A172 (cell line): ENCODE measurements at regions not wholly inside any gene's neighbourhood (a gene's known extent, or its start where the extent isn't known, plus 50 kb on each side); places are given as distances from the start of the nearest gene placed in this dataset.
"Not testable (repeated sequence)": the region's sequence is repeated elsewhere in the genome, so short reads cannot be mapped to it uniquely, and the experiment has no call there.

Source experiments
- DNase-seq: peaks from one replicate; pipeline ENCODE4 v3.0.0-alpha.2; 2015; ENCODE audit warnings: low spot score

DNA sequence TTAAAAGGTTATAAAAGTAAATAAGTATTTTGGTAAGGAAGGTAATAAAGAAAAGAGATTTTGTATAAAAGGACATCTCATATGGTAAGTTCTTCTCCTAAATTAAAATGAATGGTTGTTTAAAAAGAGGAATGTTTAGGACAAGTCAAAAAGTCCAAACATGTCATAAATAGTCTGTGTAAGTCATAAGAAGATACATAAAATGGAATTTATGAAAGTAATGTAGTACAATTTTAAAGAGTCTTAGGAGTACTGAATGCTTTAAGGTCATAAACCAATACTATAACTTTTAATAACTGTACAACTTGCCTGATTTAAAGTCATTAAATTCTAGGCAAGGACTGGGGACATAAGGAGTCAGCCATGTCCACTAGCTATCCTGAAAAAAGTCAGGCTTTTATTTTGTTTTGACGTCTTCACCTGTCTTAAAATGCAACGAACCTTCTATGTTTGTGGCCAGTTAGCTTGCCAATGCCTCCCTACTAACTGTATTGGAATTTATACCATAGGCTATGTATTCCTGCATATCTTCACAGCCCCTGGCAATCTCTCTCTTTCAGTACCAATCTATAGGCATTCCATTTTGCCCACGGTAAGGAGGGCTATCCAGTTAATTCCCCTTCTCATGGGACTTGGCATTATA lies 312.3 kb upstream of the LRRTM4 start:
- no peak for DNase-seq

DNA sequence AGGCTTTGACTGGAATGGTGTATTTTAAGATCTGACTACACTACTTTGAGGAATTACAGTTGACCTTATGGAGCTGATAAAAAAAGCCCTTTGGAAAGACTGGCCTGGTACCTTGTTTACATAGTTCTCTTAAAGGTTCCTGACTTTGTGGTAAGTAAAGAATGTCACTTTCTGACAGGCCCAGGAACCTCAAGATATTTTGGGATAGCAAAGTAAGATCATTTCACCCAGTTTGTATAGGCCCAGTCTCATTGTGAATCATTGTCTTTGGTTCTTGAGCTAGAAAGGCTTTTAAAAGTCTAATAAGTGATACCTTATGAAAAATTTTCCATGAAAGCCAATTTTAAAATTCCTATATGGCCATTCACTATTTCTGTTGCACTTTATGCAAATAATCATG lies 316.3 kb upstream of the LRRTM4 start:
- DNase-seq, result no peak

DNA sequence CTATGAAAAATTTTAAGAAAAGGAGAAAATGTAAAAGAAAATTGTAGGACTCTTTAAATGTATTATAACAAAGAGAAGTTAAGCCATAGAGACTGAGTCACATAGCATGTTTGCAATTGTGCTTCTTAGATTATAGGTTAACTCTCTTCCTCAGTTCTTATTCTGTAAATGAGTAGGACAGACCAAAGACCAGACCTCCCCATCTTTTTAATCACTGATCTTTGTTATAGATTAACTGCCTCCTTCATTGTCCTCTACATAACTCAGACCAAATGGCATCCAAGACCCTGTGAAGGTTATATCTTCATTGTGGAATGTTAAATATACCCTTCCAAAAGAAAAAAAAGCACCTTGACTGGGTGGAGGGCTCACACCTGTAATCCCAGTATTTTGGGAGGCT lies 316.9 kb upstream of the LRRTM4 start:
- DNase-seq, result no peak

DNA sequence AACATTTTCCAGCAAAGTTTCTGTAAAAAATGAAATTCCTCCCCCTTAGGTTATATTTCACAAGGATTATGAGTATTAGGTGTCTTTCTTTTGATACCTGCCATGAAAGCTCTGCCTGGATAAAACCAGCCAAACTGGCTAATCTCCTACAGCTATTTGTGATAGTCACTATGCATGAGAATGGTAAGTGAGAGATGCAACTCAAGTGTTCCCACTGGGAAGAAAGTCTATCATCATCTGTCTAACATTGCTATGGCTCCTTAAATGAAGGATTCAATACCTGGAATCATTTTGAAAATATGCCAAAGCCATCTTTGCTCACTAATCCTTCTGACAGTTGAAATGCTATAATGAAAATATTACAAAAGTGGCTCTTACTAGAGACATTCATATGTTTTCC lies 339.9 kb upstream of the LRRTM4 start:
- DNase-seq, result no peak

DNA sequence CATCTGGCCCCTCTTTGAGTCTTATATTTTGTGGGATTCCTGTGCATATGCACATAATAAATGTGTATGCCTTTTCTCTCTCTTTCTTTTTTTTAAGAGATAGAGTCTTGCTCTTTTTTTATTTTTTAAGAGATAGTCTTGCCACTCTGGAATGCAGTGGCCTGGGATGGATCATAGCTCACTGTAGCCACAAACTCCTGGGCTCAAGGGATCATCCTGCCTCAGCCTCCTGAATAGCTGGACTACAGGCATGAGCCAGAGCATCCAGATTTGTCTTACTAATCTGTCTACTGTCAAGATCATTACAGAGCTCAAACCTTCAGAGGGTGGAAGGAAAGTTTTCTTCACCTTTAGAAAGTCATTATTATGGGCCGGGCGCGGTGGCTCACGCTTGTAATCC lies 342.2 kb upstream of the LRRTM4 start:
- no peak for DNase-seq

DNA sequence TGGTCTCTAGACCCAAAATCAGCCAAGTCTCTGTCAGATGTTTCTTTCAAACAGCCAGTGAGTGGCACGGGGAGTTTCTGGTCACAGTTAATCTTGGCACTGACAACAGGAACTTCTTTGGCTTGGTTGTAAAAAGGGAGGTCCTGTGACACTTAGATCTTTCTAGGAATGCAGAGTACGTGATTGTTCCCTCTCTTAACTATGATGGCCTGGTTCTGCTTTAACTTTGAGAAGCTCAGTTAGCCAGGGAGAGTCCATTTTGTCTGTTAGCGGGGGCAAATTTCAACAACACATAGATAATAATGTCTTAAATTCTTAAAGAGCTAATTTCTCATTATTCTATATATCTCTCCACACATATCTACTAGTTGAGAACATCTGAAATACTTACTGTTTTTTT lies 344.5 kb upstream of the LRRTM4 start:
- no peak for DNase-seq

DNA sequence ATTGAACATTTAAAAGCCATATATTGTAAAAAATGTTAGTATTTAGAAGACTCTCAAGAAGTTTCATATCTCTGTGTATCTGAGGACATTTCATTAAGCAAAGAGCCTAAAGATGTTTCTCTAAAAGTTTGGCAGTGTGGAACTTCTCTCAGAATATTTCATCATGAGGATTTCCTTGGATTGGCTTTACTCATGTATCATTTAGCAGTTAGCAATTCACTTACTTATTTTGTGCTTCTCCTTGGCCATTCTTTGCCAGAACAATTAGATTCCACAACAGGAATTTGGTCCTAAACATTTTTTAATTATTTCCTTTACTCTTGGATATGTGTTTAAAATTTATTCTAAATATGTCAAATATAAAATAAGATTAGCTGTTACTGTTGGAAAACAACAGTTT lies 345.0 kb upstream of the LRRTM4 start:
- no peak for DNase-seq

DNA sequence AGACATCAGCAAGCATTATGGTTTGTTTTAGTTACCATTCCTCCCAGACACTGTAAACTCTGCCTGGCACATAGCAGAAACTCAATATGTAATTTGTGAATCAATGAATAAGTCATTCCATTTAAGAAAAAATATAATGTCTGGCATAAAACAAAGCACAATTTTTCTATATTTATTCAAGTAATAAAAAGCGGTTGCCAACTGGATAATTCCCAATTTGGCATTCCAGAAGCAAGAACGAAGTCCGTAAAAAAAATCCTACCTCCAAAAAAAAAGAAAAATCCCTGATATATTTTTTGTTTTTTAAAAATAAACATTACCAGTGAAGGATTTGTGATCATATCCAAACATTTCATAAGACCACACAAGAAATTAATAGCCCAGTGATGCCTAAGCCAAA lies 351.3 kb upstream of the LRRTM4 start:
- no peak for DNase-seq

DNA sequence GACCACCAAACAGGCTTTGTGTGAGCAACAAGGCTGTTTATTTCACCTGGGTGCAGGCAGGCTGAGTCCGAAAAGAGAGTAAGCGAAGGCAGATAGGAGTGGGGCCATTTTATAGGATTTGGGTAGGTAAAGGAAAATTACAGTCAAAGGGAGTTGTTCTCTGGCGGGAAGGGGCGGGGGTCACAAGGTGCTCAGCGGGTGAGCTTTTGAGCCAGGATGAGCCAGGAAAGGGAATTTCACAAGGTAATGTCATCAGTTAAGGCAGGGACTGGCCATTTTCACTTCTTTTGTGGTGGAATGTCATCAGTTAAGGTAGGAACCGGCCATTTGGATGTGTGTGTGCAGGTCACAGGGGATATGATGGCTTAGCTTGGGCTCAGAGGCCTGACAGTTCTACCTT lies 378.0 kb upstream of the LRRTM4 start:
- DNase-seq, result not testable (repeated sequence)

DNA sequence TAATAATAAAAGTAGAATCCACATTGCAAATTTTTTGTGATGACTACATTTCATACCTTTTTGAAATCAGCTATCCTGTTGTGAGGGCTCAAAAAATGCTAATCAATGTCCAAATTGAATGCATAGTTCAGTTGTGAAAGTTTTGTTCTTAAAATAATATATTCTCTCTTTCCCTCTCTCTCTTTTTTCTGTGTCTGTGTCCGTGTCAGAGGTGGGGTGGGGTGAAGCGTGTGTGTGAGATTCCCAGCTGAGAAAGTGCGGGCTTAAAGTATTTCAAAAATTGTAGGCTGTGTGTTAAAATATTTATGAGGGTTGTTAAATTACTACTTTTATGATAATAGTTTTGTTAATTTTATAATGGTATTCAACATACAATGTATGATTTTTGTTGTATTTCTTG lies 388.0 kb upstream of the LRRTM4 start:
- DNase-seq, result no peak

DNA sequence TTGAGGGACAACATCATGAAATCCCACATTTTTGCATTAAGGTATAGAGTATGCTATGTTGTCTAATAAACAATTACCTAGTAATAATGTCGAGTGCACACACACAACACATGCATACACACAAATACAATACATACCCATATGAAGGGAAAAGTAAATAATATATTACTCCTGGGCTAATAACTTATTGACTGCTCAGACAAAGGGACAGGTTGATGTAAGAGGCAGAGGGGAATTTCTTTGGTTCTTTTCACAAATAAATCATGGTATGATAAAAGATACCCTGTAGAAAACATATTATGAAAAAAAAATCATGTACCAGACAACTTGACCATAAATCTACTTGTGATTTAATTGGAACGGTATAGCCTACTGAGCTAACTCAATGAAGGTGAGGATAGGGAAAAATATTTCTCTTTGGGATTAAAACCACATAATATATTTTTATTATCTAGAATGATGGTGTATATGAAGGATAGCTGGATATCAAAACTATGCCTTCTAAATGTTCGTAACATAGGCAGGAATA lies 398.7 kb upstream of the LRRTM4 start:
- no peak for DNase-seq

DNA sequence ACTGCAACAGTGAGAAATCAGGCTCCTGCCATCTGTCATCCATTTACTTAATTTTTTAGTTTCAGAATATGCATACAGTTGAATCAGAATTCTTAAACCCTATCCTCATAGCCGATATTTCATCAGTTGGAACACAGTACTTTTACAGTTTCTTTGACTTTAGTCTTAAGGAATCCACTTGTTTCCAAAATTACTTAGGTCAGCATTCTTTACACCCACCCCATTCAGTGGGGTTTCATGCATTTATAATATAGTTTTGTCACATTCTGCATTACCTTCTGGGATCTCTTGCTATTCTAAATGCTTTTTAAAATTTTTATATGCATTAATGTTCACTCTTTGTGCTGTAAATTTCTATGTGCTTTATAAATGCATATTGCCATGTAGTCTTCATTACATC lies 400.4 kb upstream of the LRRTM4 start:
- no peak for DNase-seq

DNA sequence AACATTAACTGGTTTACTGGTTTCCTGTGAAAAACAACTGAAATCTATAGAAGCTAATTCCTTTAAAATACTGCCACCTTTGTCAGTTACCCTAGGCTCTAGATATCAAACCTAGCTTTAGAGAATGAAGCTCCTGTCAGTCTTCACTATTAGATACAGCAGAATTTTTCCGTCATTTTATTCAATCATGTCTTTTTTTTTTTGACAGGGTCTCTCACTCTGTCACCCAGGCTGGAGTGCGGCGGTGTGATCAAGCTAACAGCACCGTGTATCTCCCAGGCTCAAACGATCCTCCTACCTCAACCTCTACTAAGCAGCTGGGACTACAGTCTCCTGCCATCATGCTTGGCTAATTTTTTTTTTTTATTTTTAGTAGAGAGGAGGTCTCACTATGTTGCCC lies 415.2 kb upstream of the LRRTM4 start:
- DNase-seq, result no peak

DNA sequence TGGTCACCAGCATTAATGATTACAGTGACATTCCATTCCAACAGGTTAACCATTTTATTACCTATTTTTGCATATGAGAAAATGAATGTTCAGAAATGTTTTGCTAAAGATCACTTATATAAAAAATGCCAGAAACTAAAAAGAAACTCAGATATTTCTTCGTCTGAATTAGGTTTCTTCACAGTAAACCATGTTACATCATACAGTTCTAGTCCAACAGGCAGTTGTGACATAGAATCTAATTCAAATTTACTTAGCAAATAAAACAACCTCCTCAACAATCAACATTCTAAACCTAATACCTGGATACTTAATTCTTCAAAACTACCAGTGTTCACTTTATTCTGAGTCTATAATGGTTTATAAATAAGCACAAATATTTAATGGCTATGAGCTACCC lies 416.3 kb upstream of the LRRTM4 start:
- no peak for DNase-seq

DNA sequence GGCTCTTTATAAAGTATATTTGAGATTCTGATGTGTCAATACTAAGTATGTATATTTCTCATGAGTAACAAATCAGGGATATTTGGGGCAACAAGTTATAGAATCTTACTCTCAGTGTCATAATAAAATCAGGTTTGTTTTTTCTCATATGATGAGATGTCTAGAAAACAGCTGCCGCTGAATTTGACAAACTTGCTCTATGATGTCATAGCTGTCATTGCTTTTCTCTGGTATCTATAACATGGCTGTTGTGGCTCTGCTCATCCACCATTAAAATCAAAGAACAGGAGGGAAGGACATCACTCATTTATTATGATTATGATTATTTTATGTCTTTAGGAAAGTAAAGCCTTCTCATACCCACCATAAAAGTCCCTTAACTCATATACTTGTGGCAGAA lies 417.2 kb upstream of the LRRTM4 start:
- DNase-seq, result no peak

DNA sequence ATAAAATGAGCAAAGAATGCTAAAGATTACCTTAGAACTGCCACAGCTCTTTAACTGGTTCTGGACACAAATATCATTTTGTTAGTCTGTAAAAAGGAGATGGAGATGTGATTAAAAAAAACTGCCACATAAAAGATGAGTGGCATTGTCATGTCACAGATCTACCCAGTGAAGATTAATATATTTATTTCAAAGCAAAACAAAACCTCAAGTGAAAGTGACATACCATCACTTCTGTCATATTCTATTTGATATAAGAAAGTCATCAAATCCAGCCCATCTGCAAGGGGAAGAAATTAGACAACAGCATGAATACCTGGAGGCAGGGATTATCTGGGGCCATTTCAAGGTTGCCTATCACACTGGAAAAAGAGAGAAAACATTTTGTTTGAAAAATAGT lies 417.6 kb upstream of the LRRTM4 start:
- DNase-seq, result no peak

DNA sequence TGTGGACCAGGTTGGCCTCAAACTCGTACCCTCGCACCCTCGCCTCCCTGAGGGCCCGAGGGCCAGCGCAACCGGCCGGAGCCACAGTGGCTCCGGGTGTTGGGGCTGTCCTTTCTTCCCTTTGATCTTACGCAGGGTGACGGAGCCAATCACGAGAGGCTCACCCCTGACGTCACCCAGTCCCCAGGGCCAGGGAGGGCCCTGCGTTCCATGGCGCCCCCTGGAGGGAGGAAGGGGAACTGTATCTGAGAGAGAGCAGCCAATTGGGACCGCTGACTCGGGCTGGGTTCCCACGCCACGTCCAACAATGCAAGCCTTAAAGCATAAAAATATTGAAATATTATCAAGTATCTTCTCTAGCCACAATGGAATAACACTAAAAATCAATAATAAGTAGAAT lies 432.8 kb upstream of the LRRTM4 start:
- DNase-seq, result no peak

DNA sequence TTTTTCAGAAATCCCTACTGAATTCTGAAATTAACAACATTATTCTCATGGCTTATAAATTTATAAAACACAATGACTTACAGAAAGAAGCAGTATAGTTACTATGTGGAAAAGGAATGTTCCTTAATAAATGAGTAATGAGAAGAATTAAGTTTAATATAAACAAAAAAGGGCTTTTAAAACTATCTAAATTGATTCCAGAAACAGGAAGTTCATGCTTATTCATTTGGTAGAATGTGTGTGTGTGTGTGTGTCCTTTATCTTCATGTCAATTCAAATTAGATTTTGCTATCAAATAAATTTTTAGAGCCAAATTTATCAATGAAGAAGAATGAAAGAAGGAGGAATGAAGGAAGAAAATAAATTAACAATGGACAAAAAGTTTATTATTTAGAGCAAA lies 440.8 kb upstream of the LRRTM4 start:
- DNase-seq, result no peak

DNA sequence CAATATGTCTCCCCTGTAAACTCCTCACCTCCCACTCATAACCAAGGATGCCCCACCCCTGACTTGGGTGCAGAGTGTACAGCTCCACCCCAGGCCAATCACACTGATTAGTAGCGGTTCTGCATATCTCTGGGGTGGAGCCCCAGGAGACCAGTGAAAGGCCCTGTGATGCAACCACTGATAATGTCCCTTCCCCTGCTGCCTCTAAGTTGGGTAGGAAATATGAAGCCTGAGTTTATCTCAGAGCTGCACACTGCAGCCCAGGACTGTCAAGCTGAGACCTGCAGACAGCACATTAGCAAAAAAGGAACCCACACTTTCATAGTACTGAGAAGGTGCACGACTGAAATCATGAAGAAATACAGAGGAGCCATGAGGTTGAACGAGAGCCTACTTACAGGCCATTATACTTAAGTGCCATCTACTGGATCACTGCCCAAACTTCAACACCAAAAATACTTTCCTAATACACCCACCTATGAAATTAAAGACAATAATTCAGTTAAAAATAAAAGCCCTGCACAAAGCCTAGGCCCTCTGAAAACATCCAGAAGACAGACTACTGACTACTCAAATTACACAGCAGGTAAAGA lies 455.4 kb upstream of the LRRTM4 start:
- no peak for DNase-seq

DNA sequence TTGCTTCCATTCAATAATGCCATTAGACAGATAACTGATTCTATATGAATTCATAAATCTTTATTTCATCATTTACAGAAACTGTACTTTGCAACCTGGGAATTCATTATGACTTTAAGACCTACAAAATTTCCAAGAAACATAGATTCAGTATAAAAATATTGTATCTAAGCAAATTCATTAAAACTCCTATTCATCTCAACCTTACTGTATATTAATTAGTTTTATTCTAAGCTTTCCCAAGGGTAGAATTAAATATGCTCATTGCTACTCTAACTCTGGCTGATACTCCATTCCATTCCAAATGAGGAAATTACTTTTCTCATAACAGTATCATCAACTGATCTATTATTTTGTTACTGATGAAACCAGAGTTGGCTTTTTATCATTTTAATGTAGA lies 473.0 kb upstream of the LRRTM4 start:
- DNase-seq, result no peak

DNA sequence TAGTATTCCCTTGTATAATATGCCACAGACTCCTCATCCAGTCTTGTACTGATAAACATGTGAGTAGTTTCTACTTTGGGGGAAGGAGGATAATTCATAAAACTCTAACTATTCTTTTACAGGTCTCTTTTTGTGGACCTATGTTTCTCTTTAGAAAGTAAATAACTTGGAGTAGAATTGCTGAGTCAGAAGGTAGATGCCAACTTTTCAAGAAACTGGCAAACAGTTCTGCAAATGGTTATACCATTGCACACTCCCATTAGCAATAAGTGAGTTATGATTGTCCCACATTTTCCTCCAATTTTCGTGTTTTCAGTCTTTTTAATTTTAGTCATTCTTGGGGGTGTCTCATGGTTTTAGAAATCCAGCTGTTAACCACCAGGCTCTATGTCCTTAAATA lies 477.2 kb upstream of the LRRTM4 start:
- DNase-seq, result no peak

DNA sequence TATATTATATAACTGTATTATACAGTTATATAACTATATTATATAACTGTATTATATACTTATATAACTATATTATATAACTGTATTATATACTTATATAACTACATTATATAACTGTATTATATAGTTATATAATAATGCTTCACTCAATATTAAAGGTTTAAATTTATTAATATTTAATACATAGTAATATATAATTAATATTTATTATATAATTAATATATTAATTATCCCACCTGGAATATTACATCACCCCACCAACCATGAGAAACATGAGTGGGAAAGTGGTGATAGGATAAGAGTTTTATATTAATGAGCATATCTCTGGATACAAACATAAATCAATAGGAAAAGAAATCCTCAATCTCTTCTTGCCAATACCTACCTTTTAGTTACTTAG lies 487.1 kb upstream of the LRRTM4 start:
- DNase-seq, result no peak

DNA sequence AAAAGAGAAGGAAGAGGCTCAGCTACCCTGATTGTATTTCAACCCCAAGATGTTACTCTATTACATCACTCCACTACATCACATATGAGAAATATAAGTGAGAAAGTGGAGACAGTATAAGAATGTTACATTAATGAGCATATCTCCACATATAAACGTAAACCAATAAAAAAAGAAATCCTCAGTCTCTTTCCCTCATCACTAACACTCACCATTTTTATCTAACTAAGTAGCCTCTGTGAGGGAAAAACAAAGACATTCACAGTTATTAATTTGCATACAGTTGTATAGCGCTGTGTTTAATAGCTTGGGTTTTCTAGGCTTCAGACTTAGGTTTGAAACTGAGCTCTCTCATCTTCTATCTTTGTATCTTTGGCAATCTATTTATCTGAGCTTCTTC lies 489.1 kb upstream of the LRRTM4 start:
- DNase-seq, result no peak

DNA sequence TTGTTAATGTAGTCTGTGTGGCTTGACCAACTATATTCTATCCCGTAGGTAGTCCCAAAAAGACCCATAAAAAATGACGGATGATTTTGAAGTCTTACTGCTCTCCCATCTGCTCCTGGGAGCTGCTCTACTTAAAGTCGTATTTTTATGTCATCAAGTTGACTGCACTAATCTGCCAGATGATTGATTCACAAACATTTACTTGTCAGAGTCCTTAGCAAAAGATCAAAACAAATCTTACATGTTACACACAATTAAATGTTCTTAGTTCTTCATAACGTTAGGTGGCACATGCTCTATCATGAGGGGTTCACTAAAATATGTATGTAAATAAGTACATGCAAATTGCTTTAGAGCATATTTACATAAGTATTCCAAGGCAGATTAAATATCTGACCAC lies 498.3 kb upstream of the LRRTM4 start:
- DNase-seq, result no peak
